H1 (cell line): ENCODE measurements at regions not wholly inside any gene's neighbourhood (a gene's known extent, or its start where the extent isn't known, plus 50 kb on each side); places are given as distances from the start of the nearest gene placed in this dataset.

Experiments
- EGR1 ChIP-seq: IDR thresholded peaks from 2 replicates; pipeline ENCODE4 v1.6.1; 2011; ENCODE audit warnings: low read depth, low read length, borderline replicate concordance
- SAP30 ChIP-seq: fragments of 300-600 bp; sonication (generic); IDR thresholded peaks from 2 replicates; pipeline ENCODE4 v1.7.1; 2012; ENCODE audit warnings: low read length, moderate library complexity, mild to moderate bottlenecking, inconsistent platforms; ENCODE audit not compliant: insufficient read depth, insufficient replicate concordance
- TF ChIP-seq, protein P1 (sequence below): IDR thresholded peaks from 2 replicates; pipeline ENCODE4 v1.6.1; 2011; ENCODE audit warnings: low read length, improper control_type of control experiment
- TF ChIP-seq, protein P2 (sequence below): IDR thresholded peaks from 2 replicates; pipeline ENCODE4 v1.6.1; 2012; ENCODE audit warnings: inconsistent platforms

DNA sequence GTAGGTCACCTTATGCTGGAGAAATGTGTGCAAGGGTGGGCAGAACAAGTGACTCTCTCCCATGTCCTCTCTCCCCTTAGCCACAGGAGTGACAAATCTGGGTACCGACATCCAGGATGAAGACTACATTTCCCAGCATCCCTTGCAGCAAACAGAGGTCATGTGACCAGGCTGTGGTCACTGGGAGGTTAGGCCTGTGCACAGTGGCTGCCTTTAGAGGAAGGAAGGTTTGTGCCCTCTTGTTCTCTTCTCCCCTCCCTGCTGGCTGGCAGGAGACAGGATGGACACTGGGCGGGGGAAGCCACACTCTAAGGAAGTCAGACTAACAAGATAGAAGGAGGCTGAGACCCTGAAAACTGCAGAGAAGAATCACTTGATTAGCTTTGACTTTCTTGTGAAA lies 360.2 kb downstream of the PREX1 start (continued):
- TF ChIP-seq, protein P1, sequence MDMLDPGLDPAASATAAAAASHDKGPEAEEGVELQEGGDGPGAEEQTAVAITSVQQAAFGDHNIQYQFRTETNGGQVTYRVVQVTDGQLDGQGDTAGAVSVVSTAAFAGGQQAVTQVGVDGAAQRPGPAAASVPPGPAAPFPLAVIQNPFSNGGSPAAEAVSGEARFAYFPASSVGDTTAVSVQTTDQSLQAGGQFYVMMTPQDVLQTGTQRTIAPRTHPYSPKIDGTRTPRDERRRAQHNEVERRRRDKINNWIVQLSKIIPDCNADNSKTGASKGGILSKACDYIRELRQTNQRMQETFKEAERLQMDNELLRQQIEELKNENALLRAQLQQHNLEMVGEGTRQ = peak; percentile 88
- TF ChIP-seq EGR1 = no peak
- TF ChIP-seq SAP30 = no peak
- TF ChIP-seq, protein P2, sequence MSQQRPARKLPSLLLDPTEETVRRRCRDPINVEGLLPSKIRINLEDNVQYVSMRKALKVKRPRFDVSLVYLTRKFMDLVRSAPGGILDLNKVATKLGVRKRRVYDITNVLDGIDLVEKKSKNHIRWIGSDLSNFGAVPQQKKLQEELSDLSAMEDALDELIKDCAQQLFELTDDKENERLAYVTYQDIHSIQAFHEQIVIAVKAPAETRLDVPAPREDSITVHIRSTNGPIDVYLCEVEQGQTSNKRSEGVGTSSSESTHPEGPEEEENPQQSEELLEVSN = no peak
